ENCODE measurements at regions not wholly inside any gene's neighbourhood (a gene's known extent, or its start where the extent isn't known, plus 50 kb on each side); places are given as distances from the start of the nearest gene placed in this dataset.

GRCh38 chrX:140099221-140099620 is 133.9 kb upstream of the CXorf66 start:
- TF ChIP-seq POLR2A (IDR thresholded peaks at IDR 0.05; ENCODE audit: borderline replicate concordance, extremely low read depth, insufficient read depth, insufficient read length) (no peak), CTCF (IDR thresholded peaks at IDR 0.05 in 2 of 3, conservative IDR thresholded peaks at IDR 0.05 in 1 of 3; ENCODE audit: borderline replicate concordance in 1 of 3, insufficient read depth in 1 of 3, low read depth in 2 of 3, low read length in 2 of 3) (no peak), ZNF274 (IDR thresholded peaks at IDR 0.05; ENCODE audit: low read depth, low read length) (no peak), EZH2 (IDR thresholded peaks at IDR 0.05) (no peak), SIN3A (IDR thresholded peaks at IDR 0.05; ENCODE audit: low read depth) (no peak), SRF (IDR thresholded peaks at IDR 0.05; ENCODE audit: low read depth) (no peak), POLR2AphosphoS5 (IDR thresholded peaks at IDR 0.05; ENCODE audit: low read depth, low read length) (no peak), YY1 (IDR thresholded peaks at IDR 0.05; ENCODE audit: extremely low read depth, insufficient replicate concordance, low read depth, low read length) (no peak), EZH2phosphoT487 (IDR thresholded peaks at IDR 0.05; ENCODE audit: borderline replicate concordance) (no peak), REST (IDR thresholded peaks at IDR 0.05; ENCODE audit: low read depth) (no peak), ATF3 (IDR thresholded peaks at IDR 0.05) (no peak), ELF1 (IDR thresholded peaks at IDR 0.05; ENCODE audit: borderline replicate concordance, low read depth) (no peak), MAX (IDR thresholded peaks at IDR 0.05) (no peak), FOSL1 (IDR thresholded peaks at IDR 0.05; ENCODE audit: low read depth) (no peak)

Measured in HCT116 (cell line).